T-cell (primary cell): ENCODE measurements at regions not wholly inside any gene's neighbourhood (a gene's known extent, or its start where the extent isn't known, plus 50 kb on each side); places are given as distances from the start of the nearest gene placed in this dataset.

Experiments used
- ATAC-seq, 4 experiments: fragments of 200-7000 bp in 3 of 4; fragments of 150-1000 bp in 1 of 4; cut with Tn5 transposase; replicated peaks in 1 of 4; 1 replicate in 3 of 4; 2 replicates in 1 of 4; pipeline ENCODE4 v1.10.0; 2021; ENCODE audit warnings: moderate library complexity in 3 of 4, mild to moderate bottlenecking in 2 of 4, moderate number of reproducible peaks in 1 of 4
- CTCF ChIA-PET, 2 donors: fragments of 300-600 bp; sonication (Branson Sonifier 250); formaldehyde crosslinking; loops; one replicate each; lab custom pipeline; 2022; ENCODE audit warnings: antibody characterized with exemption in 2 of 2; lab: Charles Lee
- POLR2A ChIA-PET, 2 donors: fragments of 300-600 bp; sonication (Branson Sonifier 250); formaldehyde crosslinking; loops; one replicate each; lab custom pipeline; 2022; ENCODE audit warnings: antibody characterized with exemption in 2 of 2; lab: Charles Lee
- DNase-seq, 35 experiments: peaks; one replicate each; pipeline versions ENCODE4 v3.0.0 to v3.0.0-alpha.2; 2013 to 2023
- H3K27ac ChIP-seq: one replicate; pipeline ENCODE4 v1.5.1; 2013; ENCODE audit warnings: low read length
- H3K27me3 ChIP-seq, 2 experiments: replicated peaks in 1 of 2; 1 replicate in 1 of 2; 2 replicates in 1 of 2; pipeline versions ENCODE4 v1.6.1 to v1.7.0; 2013; ENCODE audit warnings: low read length in 1 of 2, mixed read lengths in 1 of 2; ENCODE audit not compliant: control insufficient read depth in 2 of 2, insufficient read depth in 2 of 2; ENCODE audit errors: extremely low read depth in 1 of 2
- H3K36me3 ChIP-seq, 2 donors: 1 replicate in 1 of 2; 2 replicates in 1 of 2; pipeline versions ENCODE4 v1.6.1 to v1.7.0; 2013; ENCODE audit warnings: low read length in 1 of 2; ENCODE audit not compliant: control insufficient read depth in 2 of 2, insufficient read depth in 1 of 2; ENCODE audit errors: extremely low read depth in 1 of 2
- H3K4me1 ChIP-seq, 2 experiments: 1 replicate in 1 of 2; 2 replicates in 1 of 2; pipeline versions ENCODE4 v1.6.1 to v1.7.0; 2013; ENCODE audit warnings: low read length in 2 of 2, mixed read lengths in 1 of 2; ENCODE audit not compliant: insufficient read depth in 2 of 2, control insufficient read depth in 1 of 2; ENCODE audit errors: extremely low read depth in 1 of 2
- H3K4me3 ChIP-seq, 2 donors: 1 replicate in 1 of 2; 2 replicates in 1 of 2; pipeline versions ENCODE4 v1.5.1 to v1.7.0; 2013; ENCODE audit warnings: mild to moderate bottlenecking in 2 of 2, low read length in 1 of 2, moderate library complexity in 1 of 2; ENCODE audit not compliant: control insufficient read depth in 1 of 2; ENCODE audit errors: extremely low read depth in 1 of 2
- H3K9me3 ChIP-seq: 2 replicates; pipeline ENCODE4 v1.7.0; 2013
- H3K27ac Mint-ChIP-seq, 2 donors: one replicate each; pipeline ENCODE4 v1.8.0; 2020 to 2021; ENCODE audit warnings: mild to moderate bottlenecking in 2 of 2, mixed read lengths in 2 of 2
- H3K27me3 Mint-ChIP-seq, 2 donors: one replicate each; pipeline ENCODE4 v1.8.0; 2021 to 2022; ENCODE audit warnings: mixed read lengths in 2 of 2
- H3K36me3 Mint-ChIP-seq: one replicate; pipeline ENCODE4 v1.8.0; 2021; ENCODE audit warnings: mixed read lengths
- H3K4me1 Mint-ChIP-seq, 3 donors: one replicate each; pipeline ENCODE4 v1.8.0; 2020 to 2022; ENCODE audit warnings: mixed read lengths in 3 of 3, mild to moderate bottlenecking in 1 of 3
- H3K4me3 Mint-ChIP-seq, 3 donors: one replicate each; pipeline ENCODE4 v1.8.0; 2020 to 2022; ENCODE audit warnings: mild to moderate bottlenecking in 3 of 3, mixed read lengths in 3 of 3, moderate library complexity in 3 of 3
- H3K9me3 Mint-ChIP-seq, 3 donors: one replicate each; pipeline ENCODE4 v1.8.0; 2020 to 2022; ENCODE audit warnings: mixed read lengths in 3 of 3
- WGBS: methylation state at CpG from one replicate; pipeline ENCODE4 v1.1.5; 2013; ENCODE audit warnings: missing lambda C conversion rate; ENCODE audit not compliant: insufficient coverage; 5-methylcytosine and 5-hydroxymethylcytosine counted together

- H3K9me3 Mint-ChIP-seq: no peaks in the 10 kb centered on the region
- no peaks in the 10 kb centered on the region for H3K9me3 ChIP-seq
- 70% methylated on average over 1 of the region's 2 CpGs for WGBS
- H3K36me3 ChIP-seq: no peaks in the 10 kb centered on the region
- H3K27me3 Mint-ChIP-seq: no peaks in the 10 kb centered on the region
- ChIA-PET POLR2A (no interaction called here), CTCF (no interaction called here)
- DNase-seq (no peak), ATAC-seq (no peak)
- no peaks in the 10 kb centered on the region for H3K36me3 Mint-ChIP-seq
- H3K4me1 ChIP-seq: no peaks in the 10 kb centered on the region
- H3K4me3 Mint-ChIP-seq: no peak overlapping the region
- no peak overlapping the region for H3K27ac ChIP-seq
- H3K27ac Mint-ChIP-seq: no peak overlapping the region
- no peaks in the 10 kb centered on the region for H3K4me1 Mint-ChIP-seq
- H3K27me3 ChIP-seq: no peaks in the 10 kb centered on the region
- no peak overlapping the region for H3K4me3 ChIP-seq
These were observed 66.2 kb upstream of the APOBEC4 start for GRCh38 chr1:183719289-183719688.

GRCh38 chr1:183716286-183716685, 63.2 kb upstream of the APOBEC4 start:
- ChIA-PET POLR2A (no interaction called here), CTCF (no interaction called here)
- H3K9me3 Mint-ChIP-seq: no peaks in the 10 kb centered on the region
- Histone ChIP-seq H3K4me1 (no peaks in the 10 kb centered on the region), H3K9me3 (no peaks in the 10 kb centered on the region), H3K27me3 (no peaks in the 10 kb centered on the region), H3K4me3 (no peak overlapping the region), H3K36me3 (no peaks in the 10 kb centered on the region), H3K27ac (no peak overlapping the region)
- no peak for DNase-seq
- H3K36me3 Mint-ChIP-seq: peaks cover 11% of the 10 kb centered on the region
- ATAC-seq: no peak
- H3K4me3 Mint-ChIP-seq: no peak overlapping the region
- H3K27me3 Mint-ChIP-seq: no peaks in the 10 kb centered on the region
- H3K27ac Mint-ChIP-seq: no peak overlapping the region
- no peaks in the 10 kb centered on the region for H3K4me1 Mint-ChIP-seq
- 89% methylated on average over 1 of the region's 1 CpG for WGBS

DNA sequence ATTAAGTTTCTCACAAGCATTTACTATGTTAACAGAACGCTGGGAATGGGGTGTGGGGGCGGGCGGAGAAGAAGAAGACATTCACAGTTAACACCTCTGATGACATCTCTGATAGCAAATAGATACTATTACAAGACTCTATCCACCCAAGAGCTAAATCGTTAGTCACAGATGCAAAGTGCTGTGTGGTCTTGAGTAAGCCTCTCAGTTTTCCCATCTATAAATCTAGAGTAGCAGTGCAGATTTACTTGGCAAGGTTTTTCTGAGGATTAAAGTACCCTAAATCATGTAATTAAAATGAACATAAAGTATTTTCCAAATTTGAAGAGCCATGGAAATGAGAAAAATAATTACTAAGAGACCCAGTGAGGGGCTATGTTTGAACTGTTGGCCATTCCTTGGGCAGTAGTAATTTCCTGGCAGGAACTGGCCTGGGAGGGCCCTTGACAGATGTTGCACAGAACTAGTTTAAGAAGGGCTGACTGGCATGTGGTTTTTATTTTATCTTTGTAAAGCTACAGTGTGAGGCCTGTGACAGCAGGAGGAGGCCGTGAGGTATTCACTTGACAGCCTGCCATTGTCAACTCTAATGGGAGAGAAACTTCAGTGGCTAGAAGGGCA, 58.7 kb upstream of the APOBEC4 start:
- Histone ChIP-seq H3K36me3 (no peaks in the 10 kb centered on the region), H3K4me1 (no peaks in the 10 kb centered on the region), H3K4me3 (no peak overlapping the region), H3K27me3 (no peaks in the 10 kb centered on the region), H3K27ac (no peak overlapping the region), H3K9me3 (no peaks in the 10 kb centered on the region)
- H3K4me3 Mint-ChIP-seq: no peak overlapping the region
- WGBS: 78% methylated on average over 1 of the region's 5 CpGs
- CTCF ChIA-PET: no interaction called here
- no peaks in the 10 kb centered on the region for H3K27me3 Mint-ChIP-seq
- H3K4me1 Mint-ChIP-seq: no peaks in the 10 kb centered on the region
- no peaks in the 10 kb centered on the region for H3K9me3 Mint-ChIP-seq
- H3K27ac Mint-ChIP-seq: no peak overlapping the region
- ATAC-seq (no peak), DNase-seq (no peak)
- peaks cover 21% of the 10 kb centered on the region for H3K36me3 Mint-ChIP-seq
- POLR2A ChIA-PET: no interaction called here

GRCh38 chr1:183711165-183711682, 58.1 kb upstream of the APOBEC4 start:
- Mint-ChIP-seq H3K27ac (no peak overlapping the region), H3K27me3 (no peaks in the 10 kb centered on the region), H3K9me3 (no peaks in the 10 kb centered on the region), H3K4me3 (no peak overlapping the region), H3K36me3 (peaks cover 21% of the 10 kb centered on the region), H3K4me1 (no peaks in the 10 kb centered on the region)
- POLR2A ChIA-PET: no interaction called here
- ATAC-seq (no peak), DNase-seq (no peak)
- WGBS: 67% methylated on average over 1 of the region's 2 CpGs
- Histone ChIP-seq H3K9me3 (no peaks in the 10 kb centered on the region), H3K4me1 (no peaks in the 10 kb centered on the region), H3K27ac (no peak overlapping the region), H3K36me3 (no peaks in the 10 kb centered on the region), H3K4me3 (no peak overlapping the region), H3K27me3 (no peaks in the 10 kb centered on the region)
- CTCF ChIA-PET: no interaction called here

DNA sequence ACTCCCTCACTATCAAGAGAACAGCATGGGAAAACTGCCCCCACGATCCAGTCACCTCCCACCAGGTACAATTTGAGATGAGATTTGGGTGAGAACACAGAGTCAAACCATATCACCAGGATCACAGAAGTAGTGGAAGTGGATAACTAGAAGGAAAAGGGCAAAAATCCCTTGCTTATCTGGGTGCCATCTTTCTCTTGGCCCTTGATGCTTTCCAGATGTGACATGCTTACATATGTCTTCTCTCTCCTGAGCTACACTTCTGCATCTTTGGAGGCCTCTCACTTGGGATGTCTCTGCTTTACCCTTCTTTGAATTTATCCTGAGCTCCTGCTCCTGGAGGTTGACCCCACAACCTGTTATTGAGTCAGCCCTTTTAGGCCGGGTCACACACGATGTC, 57.6 kb upstream of the APOBEC4 start:
- no peak for ATAC-seq
- H3K27ac Mint-ChIP-seq: no peak overlapping the region

DNA sequence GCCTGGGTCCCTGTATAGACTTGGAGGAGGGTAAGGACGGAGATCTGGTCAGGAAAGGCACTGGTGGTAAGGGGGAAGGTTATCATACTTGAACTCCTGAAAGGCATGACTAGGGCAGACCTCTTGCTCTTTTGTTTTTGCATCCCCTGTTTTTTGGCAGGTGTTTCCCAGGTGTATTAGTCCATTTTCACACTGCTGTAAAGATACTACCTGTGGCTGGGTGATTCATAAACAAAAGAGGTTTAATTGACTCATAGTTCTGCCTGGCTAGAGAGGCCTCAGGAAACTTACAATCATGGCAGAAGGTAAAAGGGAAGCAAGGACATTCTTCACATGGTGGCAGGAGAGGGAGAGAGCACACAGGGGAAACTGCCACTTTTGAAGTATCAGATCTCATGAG, 57.2 kb upstream of the APOBEC4 start:
- H3K9me3 ChIP-seq: no peaks in the 10 kb centered on the region
- no peaks in the 10 kb centered on the region for H3K4me1 ChIP-seq
- H3K9me3 Mint-ChIP-seq: no peaks in the 10 kb centered on the region
- peaks cover 21% of the 10 kb centered on the region for H3K36me3 Mint-ChIP-seq
- H3K4me3 ChIP-seq: no peak overlapping the region
- ATAC-seq (no peak), DNase-seq (no peak)
- no peaks in the 10 kb centered on the region for H3K27me3 Mint-ChIP-seq
- no peaks in the 10 kb centered on the region for H3K27me3 ChIP-seq
- H3K27ac ChIP-seq: no peak overlapping the region
- no peaks in the 10 kb centered on the region for H3K36me3 ChIP-seq
- no peak overlapping the region for H3K27ac Mint-ChIP-seq
- ChIA-PET CTCF (no interaction called here), POLR2A (no interaction called here)
- H3K4me1 Mint-ChIP-seq: no peaks in the 10 kb centered on the region
- no peak overlapping the region for H3K4me3 Mint-ChIP-seq
- no CpG with 5 or more reads among the region's 1 CpG for WGBS

More for the DNA sequence above, 57.6 kb upstream of the APOBEC4 start:
- no peak for DNase-seq
- H3K27ac ChIP-seq: no peak overlapping the region
- no peaks in the 10 kb centered on the region for H3K9me3 ChIP-seq
- CTCF ChIA-PET: no interaction called here
- WGBS: 92% methylated on average over 2 of the region's 3 CpGs
- no peaks in the 10 kb centered on the region for H3K4me1 ChIP-seq
- H3K36me3 Mint-ChIP-seq: peaks cover 21% of the 10 kb centered on the region
- H3K4me3 Mint-ChIP-seq: no peak overlapping the region
- H3K27me3 ChIP-seq: no peaks in the 10 kb centered on the region
- H3K4me1 Mint-ChIP-seq: no peaks in the 10 kb centered on the region
- no peaks in the 10 kb centered on the region for H3K27me3 Mint-ChIP-seq
- H3K4me3 ChIP-seq: no peak overlapping the region
- POLR2A ChIA-PET: no interaction called here
- H3K9me3 Mint-ChIP-seq: no peaks in the 10 kb centered on the region
- no peaks in the 10 kb centered on the region for H3K36me3 ChIP-seq

DNA sequence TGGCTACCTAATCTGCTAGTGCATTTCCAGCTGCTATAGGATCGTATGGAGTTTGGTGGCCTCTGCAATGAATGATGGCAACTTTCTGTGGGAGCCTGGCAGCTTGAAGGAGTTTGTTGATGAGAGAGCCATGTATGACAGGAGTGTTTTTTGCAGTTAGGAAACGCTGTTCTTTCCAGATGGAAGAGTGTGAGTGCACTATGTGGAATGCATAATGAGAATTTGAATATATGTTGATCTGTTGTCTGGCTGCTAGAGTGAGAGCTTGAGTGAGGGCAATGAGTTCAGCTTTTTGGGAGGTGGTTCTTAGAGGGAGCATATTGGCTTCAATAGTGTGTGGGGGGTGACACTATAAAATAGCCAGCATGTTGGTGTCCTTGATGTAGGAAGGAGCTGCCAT, 51.0 kb upstream of the APOBEC4 start:
- DNase-seq (no peak), ATAC-seq (no peak)
- ChIA-PET POLR2A (no interaction called here), CTCF (no interaction called here)
- peaks cover 6% of the 10 kb centered on the region for H3K36me3 Mint-ChIP-seq
- no peak overlapping the region for H3K27ac Mint-ChIP-seq
- no peaks in the 10 kb centered on the region for H3K4me1 ChIP-seq
- no peaks in the 10 kb centered on the region for H3K9me3 Mint-ChIP-seq
- H3K4me3 ChIP-seq: no peak overlapping the region
- H3K9me3 ChIP-seq: no peaks in the 10 kb centered on the region
- no peaks in the 10 kb centered on the region for H3K4me1 Mint-ChIP-seq
- H3K27ac ChIP-seq: no peak overlapping the region
- H3K4me3 Mint-ChIP-seq: no peak overlapping the region
- H3K27me3 ChIP-seq: no peaks in the 10 kb centered on the region
- H3K27me3 Mint-ChIP-seq: no peaks in the 10 kb centered on the region
- no peaks in the 10 kb centered on the region for H3K36me3 ChIP-seq
- 92% methylated on average over 2 of the region's 2 CpGs for WGBS
